ENCODE measurements at regions not wholly inside any gene's neighbourhood (a gene's known extent, or its start where the extent isn't known, plus 50 kb on each side); places are given as distances from the start of the nearest gene placed in this dataset.

- 91 to 96% methylated on average over 2 of the region's 2 CpGs for WGBS, 2 donors
- ATAC-seq (no peak), DNase-seq (no peak)
- H3K27ac ChIP-seq: no peak overlapping the region
- H3K4me3 ChIP-seq: no peak overlapping the region
- no peak for TF ChIP-seq CTCF (IDR thresholded peaks at IDR 0.05)
- H3K9me3 ChIP-seq: no peaks in the 10 kb centered on the region
- no peaks in the 10 kb centered on the region for H3K4me1 ChIP-seq
- intact Hi-C loops (cut with DNase I): no loop called here
- H3K36me3 ChIP-seq: no peaks in the 10 kb centered on the region
- peaks cover 0 to 71% (median 18%) of the 10 kb centered on the region in 7 donors for H3K27me3 ChIP-seq
These were observed 395.4 kb downstream of the MATN1 start for GRCh38 chr1:30328100-30328370.

GRCh38 chr1:30327370-30328099 is 395.9 kb downstream of the MATN1 start:
- no peak for TF ChIP-seq CTCF (IDR thresholded peaks at IDR 0.05)
- Histone ChIP-seq H3K4me3 (no peak overlapping the region), H3K9me3 (no peaks in the 10 kb centered on the region), H3K27ac (no peak overlapping the region), H3K36me3 (no peaks in the 10 kb centered on the region), H3K27me3 (peaks cover 0 to 76% (median 18%) of the 10 kb centered on the region in 7 donors), H3K4me1 (no peaks in the 10 kb centered on the region)
- intact Hi-C loops (cut with DNase I): no loop called here
- ATAC-seq (no peak), DNase-seq (no peak)
- 73 to 78% methylated on average over 13 of the region's 13 CpGs for WGBS, 2 donors

GRCh38 chr1:30325999-30326398 is 397.4 kb downstream of the MATN1 start:
- Histone ChIP-seq H3K4me1 (no peaks in the 10 kb centered on the region), H3K9me3 (no peaks in the 10 kb centered on the region), H3K4me3 (no peak overlapping the region), H3K36me3 (no peaks in the 10 kb centered on the region), H3K27ac (no peak overlapping the region), H3K27me3 (peaks cover 0 to 73% (median 15%) of the 10 kb centered on the region in 7 donors)
- WGBS, 2 donors: 66 to 68% methylated on average over 6 of the region's 6 CpGs
- intact Hi-C loops (cut with DNase I): no loop called here
- DNase-seq (no peak), ATAC-seq (no peak)
- no peak for TF ChIP-seq CTCF (IDR thresholded peaks at IDR 0.05)

GRCh38 chr1:30325085-30325935 is 398.1 kb downstream of the MATN1 start:
- intact Hi-C loops (cut with DNase I): no loop called here
- ATAC-seq (no peak), DNase-seq (no peak)
- WGBS, 2 donors: 79 to 81% methylated on average over 12 of the region's 12 CpGs
- Histone ChIP-seq H3K4me3 (no peak overlapping the region), H3K27ac (no peak overlapping the region), H3K27me3 (peaks cover 0 to 71% (median 14%) of the 10 kb centered on the region in 7 donors), H3K9me3 (no peaks in the 10 kb centered on the region), H3K4me1 (no peaks in the 10 kb centered on the region), H3K36me3 (no peaks in the 10 kb centered on the region)
- TF ChIP-seq CTCF (IDR thresholded peaks at IDR 0.05): no peak

Data from heart right ventricle (tissue), 16 donors.